ENCODE measurements at regions not wholly inside any gene's neighbourhood (a gene's known extent, or its start where the extent isn't known, plus 50 kb on each side); places are given as distances from the start of the nearest gene placed in this dataset.
A peak's percentile ranks its signal among the peaks of the same experiment; 100 is the strongest.
"Not testable (repeated sequence)": the region's sequence is repeated elsewhere in the genome, so short reads cannot be mapped to it uniquely, and the experiment has no call there.

DNA sequence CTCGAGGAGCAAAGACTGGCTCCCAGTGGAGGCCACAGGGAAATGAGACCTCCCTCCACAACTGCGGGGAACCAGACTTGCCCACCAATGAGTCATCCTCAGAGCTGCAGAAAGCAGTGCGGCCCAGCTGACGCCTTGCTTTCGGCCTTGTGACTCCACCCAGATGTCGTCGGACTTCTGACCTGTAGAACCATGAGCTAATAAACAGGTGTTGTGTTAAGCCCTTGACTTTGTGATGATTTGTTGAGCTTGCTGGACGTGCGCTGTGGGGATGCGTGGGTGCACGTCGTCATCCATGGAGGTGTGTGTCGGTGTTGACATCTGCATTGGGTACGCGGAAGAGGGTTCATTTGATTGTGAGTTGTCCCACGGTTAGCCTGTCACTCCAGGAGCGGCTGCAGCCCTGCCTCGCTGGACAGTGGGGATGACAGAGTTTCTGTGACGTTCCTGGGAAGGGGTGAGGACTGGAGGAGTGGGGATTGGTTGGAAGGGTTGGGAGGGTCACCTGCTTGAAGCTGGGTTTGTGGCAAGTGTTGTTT lies 154.1 kb downstream of the SH3BP4 start:
- DNase-seq (ENCODE audit: low read depth): peak; percentile 69

DNA sequence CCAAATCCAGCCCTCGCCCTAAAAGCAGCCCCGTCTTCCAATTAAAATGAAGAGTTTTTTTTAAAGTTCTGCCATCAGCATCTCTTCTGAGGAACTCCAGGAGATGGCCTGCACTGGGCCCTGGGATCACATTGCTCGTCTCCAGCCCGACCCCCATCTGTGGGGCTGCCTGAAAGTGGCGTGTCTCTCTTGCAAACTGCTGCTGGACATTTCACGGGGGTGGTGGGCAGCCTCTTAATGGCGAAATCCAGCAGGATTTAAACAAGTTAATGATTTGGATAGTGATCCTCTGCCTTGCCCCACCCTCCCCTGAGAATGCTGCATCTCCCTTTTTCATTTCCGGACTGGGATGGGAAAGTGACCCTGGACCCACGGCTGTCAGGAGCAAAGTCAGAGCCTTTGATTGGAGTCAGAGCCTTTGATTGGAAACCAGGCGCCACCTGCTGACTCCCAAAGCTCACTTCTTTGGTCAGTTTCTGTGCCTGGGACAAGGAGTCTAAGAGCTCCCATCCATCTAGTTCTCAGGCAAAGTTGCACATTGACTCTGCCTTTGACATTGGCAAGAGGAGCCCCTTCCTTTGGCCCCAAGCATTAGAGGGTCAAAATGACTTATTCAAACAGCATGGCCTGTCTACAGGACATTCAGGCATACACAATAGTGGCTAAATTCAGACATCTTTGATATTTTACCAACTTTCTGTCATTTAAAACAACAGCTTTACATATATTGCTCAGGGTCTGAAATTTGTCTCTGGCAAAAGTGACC lies 155.2 kb downstream of the SH3BP4 start:
- DNase-seq (ENCODE audit: low read depth): peak; percentile 82

DNA sequence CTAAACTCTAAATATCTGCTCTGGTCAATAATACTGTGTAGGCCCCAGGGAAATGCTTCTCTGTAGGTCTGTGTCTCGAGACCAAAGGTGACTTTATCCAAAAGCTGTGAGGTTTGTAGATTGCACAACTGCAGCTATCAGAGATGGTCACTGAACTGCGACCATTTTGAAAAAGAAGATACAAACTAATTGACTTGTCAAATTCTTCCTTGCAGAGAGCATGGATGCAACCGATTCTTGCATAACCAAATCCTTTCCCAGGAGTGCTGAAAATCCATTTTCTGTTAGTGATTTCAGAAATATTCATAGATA lies 155.8 kb downstream of the SH3BP4 start:
- no peak for DNase-seq (ENCODE audit: low read depth)

DNA sequence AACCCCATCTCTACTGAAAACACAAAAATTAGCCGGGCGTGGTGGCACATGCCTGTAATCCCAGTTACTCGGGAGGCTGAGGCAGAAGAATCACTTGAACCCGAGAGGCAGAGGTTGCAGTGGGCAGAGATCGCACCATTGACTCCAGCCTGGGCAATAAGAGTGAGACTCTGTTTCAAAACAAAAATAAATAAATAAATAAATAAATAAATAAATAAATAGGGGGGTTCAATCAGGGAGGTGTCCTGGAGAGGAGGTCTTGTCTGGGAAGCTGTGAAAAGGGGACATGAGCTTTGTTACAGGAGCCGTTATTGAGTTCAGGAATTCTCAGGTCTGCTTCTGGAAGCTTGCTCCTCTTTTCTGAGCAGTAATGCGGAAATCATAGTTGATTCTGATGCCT lies 157.7 kb downstream of the SH3BP4 start:
- DNase-seq (ENCODE audit: low read depth): not testable (repeated sequence)

DNA sequence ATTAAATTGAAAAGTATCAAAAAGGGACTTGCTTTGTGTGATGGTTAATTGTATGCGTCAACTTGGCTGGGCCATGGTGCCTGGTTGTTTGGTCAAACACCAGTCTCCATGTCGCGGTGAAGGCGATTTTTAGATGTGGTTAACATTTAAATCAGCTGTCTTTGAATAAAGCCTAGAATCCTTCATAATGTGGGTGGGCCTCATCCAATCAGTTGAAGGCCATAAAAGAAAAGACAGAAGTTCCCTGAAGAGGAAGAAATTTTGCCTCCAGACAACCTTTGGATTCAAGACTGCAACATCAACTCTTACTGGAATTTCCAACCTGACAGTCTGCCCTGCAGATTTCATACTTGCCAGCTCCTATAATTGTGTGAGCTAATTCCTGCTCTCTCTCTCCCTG lies 160.5 kb downstream of the SH3BP4 start:
- no peak for DNase-seq (ENCODE audit: low read depth)

DNA sequence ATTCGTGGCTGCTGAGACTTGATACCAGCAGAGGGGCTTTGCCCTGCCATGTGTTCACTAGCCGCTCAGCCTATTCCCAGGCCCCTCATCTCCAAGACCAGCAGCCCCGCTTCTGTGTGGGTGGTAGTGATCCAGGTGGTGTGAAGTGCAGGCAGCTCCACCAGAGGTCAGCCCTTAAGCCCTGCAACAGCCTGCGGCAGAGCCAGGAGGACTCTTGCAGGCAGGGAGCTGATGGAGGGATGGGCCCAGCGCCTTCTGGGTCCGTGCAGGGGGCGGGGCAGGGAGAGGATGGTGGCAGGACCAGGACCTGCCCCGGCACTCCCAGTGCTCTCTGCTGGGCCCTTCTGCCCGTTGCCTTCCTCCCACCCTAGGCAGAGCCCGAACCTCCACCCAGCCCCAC lies 162.0 kb downstream of the SH3BP4 start:
- no peak for DNase-seq (ENCODE audit: low read depth)

DNA sequence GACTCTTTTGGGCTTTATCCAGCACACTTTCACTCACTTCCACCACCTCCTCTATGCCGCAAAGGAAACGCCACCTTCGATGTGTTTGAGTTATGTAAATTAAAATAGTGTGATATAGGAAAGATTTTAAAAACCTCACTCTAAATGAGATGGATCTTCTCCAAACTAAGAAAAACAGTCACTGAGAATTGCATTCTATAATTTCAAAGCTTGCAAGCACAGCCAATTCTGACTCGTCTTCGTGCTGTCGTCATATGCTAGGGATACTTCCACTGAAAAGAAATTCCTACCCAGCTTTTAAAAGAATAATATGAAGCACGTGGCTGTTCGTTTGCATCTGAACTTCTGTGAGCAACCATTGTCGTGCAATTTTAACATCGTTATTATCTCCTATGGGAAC lies 162.5 kb downstream of the SH3BP4 start:
- DNase-seq (ENCODE audit: low read depth): no peak

DNA sequence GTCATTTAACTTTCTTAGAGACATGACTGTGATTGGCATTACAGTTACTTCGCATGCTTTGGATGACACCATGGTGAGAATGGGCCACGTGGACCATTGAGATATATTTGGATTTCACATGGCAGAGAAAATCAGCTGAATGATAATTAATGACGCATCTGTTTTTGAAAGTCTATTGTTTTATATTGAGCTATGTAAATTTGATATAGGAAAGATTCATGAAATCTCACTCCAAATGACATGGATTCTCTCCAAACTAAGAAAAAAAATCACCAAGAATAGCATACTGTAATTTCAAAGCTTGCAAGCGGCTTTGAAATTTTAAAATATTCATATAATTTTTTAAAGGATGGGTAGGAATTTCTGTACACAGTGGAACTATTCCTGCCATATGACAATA lies 163.7 kb downstream of the SH3BP4 start:
- DNase-seq (ENCODE audit: low read depth): no peak

DNA sequence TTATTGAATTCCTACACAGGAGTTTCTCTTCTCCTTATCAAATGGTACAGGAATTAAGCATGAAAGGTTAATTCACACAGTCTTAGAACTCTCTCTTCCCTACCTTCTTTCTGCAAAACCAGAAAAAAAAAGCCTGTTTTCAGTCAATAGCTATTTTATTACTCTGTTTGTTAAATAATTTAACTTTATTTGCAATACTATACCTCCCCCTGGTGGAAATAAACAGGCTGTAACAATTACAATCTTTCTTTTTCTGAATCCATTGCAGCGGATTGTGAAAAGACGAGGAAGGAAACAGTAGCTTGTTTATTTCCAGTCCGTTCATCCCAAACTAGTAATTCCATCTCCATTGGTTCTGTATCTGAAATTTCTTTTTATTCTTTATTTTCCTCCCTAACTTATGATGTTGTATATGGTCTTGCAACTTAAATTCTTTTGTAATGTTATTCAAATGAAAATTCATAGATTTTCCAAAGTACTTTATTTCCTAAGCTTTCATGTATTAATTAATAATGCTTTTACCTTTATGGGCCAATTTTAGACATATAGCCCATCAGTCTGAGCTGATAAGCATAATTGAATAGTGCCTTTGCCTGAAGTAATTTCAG lies 165.2 kb downstream of the SH3BP4 start:
- peak; percentile 68 for DNase-seq (ENCODE audit: low read depth)

DNA sequence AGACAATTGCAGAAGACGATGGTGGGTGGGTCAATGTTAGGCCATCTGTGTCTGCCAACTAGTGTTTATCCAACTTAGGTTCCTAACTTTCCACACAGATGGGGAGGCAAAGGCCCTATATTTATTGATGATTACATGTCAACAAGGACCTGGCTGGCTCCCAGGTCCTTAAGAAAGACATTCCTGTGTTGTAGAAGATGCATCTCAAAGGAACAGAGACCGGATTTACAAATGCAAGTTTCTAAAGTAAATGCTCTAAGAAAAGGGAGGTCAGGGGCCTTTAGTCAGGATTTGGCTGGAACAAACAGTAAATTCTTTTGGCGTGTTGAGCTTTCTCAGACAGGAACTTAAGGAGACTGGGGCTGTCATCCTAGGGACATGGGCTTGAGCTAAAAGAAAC lies 175.0 kb downstream of the SH3BP4 start:
- DNase-seq (ENCODE audit: low read depth): no peak

DNA sequence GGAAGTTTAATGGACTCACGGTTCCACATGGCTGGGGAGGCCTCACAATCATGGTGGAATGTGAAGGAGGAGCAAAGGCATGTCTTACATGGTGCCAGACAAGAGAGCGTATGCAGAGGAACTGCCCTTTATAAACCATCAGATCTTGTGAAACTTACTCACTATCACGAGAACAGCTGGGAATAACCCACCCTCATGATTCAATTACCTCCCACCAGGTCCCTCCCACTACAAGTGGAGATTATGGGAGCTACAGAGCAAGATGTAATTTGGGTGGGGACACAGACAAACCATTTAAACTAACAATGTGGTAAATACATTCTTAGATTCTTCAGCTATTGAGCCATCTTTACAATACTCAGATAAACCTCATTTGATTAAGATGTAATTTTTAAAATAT lies 176.1 kb downstream of the SH3BP4 start:
- no peak for DNase-seq (ENCODE audit: low read depth)

DNA sequence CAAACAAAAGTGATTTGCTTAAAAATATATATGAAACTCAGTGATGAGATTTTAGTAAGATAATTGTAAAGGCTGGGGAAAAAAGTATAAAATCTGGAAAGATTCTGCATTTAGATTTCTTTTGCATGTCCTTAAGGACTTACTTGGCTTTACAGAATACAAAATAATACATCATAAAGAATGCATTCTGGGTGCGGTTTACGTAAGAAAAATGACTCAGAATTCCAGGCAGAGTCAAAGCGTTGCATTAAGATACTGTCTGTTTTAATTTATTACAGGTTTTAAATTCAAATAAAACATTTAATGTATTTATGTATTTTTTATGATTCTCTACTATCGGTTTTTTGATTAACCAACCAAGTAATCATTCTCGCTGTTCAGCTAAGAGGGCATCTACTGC lies 178.0 kb downstream of the SH3BP4 start:
- no peak for DNase-seq (ENCODE audit: low read depth)

DNA sequence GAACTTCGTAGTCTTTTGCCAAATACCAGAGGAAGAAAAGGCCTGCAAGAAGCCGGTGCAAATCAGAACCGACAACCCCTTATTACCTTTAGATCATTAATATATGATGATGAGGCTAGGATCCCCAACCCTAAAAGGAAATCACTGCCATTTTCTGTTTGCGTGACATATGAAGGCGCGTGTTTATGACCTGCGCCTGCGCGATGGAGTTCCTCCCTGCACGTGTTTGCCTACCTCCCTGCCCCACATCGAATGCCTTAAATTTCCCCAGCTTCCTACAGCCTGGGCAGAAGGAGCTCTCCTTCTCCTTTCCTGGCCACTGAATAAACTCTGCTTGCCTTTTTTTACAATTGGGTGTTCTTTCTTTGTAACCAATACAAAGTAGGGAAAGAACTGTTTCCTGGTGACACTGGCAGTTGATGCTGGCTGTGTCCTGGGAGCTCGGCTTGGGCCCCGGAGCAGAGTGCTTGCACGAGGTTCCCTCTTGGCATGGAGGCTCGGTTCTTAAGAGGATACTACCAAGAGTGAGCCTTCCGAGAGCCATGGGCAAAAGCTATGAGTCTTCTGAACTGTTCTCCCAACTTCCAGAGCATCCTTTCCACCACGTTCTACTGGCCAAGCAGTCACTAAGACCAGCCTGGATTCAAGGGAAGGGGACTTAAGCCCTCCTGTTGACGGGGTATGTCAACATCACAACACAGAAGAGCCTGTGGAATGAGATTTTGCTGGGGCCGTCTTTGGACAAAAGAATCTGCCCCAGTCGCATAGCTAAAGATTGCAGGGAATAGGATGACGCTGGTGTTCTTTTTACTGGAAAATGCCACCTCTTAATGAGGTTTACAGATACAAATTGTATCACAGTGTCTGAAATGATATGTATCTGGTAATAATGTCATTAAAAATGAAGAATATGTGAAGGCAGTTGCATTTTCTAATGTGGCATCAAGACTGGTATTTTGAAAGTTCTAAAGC lies 179.8 kb downstream of the SH3BP4 start:
- no peak for DNase-seq (ENCODE audit: low read depth)

DNA sequence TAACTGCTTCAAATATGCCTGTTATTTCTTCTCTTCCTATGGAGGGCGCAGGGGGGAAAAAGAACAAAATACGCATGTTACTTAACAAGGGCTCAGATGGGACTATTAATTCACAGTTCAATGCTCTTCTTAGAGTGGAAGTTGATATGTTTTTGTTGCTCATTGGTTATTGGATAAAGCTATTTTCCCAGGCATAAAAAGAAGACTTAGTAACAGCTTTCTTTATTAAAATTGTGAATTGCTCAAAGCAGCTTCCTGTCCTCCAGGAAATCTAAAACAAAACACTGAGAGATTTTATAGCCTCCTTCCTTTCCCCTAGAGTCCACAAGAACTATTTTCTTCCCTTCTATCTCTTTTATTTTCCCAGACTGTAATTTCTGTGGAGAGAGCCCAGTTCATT lies 180.8 kb downstream of the SH3BP4 start:
- no peak for DNase-seq (ENCODE audit: low read depth)

DNA sequence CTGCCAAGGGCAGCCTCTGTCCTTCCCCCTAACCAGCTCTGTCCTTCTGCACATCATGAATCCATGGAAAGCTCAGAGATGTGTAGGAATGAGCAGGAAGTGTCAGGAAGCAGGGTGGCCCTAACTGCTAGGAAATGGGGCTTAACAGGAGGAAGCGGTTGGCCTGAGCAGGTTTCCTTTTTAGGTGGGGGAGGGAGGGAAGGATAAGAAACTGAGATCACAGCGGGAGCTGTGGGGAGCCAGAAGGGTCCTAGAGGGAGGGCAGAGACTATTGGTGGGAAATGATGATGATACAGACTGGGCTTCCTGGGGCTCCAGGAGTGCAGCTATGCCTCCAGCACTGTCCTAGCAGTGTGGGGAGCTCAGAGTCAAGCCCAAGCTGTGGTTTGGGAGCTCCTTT lies 182.0 kb downstream of the SH3BP4 start:
- DNase-seq (ENCODE audit: low read depth): no peak

DNA sequence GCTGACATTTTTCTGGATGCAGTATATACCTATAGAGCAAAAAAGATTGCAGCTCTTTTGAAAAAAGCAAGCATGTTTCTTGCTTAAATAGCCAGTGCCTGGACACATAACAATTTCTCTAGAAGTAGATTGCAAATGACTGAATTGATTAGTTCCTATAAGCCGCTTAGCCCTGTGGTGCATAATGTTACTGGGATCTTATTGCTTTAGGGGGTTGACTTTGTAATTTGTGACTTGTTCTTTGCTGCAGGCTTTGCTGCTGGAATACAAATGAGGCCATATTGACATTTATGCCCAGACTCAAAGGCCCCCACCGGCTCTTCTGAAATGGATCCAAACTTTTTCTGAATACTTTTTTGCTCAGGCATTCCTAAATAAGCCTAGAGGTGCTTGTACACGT lies 182.6 kb downstream of the SH3BP4 start:
- DNase-seq (ENCODE audit: low read depth): no peak

DNA sequence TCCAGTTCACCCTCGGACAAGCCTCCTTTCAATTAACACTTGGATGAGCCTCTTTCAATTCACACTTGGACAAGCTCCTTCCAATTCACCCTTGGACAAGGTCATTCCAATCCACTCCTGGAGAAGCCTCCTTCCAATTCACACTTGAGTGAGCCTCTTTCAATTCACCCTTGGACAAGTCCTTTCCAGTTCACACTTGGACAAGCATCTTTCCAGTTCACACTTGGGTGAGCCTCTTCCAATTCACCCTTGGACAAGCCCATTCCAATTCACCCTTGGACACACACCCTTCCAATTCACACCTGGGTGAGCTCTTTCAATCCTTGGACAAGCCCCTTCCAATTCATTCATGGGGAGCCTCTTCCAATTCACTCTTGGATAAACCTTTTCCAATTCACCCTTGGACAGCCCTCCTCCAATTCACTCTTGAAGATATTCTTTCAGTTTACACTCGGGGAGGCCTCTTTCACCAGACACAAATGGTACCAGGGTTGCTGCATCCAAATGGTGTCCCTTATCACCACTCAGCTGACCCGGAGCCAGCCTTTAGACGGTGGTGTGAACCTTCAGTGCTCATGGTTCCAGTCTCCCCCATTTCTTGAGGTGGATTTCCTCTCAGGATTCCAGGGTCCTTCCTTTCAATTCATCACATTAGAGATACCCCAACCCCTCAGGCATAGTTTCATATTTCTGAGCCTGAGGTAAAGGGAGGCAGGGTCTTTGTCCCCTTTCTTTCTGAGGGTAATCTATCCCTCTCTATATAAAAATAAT lies 183.6 kb downstream of the SH3BP4 start:
- DNase-seq (ENCODE audit: low read depth): no peak

DNA sequence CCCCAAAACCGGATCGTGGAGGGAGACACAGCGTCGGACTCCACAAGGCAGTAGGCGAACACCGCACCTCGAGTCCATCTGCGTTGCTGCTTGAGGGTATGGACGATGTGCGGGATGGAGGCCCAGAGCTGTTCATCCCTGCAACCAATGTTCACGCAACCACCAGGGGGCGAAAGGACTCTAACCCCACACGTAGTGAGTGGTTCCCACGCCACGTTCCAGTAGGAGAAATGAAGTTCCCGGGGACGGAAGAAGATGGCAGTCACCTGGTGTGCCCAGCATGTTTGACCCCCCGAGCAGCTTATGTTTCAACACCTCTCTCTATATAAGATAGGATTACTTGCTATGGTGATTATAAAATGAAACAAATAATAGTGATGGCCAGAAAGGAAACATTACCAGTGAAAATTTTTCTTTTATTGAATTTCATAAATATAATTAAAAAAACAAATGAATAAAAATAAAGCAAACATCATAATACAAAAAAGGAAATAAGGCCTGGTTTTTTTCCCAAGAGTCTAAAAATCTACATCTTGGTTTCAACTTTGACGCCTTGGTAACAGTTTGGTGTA lies 184.3 kb downstream of the SH3BP4 start:
- DNase-seq (ENCODE audit: low read depth): peak; percentile 82

DNA sequence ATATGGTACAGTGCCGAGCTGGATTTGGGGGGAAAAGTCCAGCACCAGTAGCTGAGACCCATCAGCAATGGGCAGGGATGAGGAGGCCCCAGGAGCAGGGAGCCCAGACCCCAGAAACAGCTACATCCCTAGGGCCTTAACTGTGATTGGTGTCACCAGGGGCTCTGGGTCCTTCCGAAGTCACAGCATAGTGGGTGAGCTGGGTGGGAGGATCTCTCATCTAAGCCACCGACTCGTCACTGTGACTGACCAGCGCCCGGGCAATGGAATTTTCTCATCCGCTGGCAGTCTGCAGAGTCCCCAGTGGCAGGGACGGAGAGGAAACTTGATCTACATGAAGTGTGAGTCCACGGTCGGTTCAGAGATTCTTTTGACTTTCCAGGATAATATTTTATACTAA lies 186.5 kb downstream of the SH3BP4 start:
- DNase-seq (ENCODE audit: low read depth): no peak

DNA sequence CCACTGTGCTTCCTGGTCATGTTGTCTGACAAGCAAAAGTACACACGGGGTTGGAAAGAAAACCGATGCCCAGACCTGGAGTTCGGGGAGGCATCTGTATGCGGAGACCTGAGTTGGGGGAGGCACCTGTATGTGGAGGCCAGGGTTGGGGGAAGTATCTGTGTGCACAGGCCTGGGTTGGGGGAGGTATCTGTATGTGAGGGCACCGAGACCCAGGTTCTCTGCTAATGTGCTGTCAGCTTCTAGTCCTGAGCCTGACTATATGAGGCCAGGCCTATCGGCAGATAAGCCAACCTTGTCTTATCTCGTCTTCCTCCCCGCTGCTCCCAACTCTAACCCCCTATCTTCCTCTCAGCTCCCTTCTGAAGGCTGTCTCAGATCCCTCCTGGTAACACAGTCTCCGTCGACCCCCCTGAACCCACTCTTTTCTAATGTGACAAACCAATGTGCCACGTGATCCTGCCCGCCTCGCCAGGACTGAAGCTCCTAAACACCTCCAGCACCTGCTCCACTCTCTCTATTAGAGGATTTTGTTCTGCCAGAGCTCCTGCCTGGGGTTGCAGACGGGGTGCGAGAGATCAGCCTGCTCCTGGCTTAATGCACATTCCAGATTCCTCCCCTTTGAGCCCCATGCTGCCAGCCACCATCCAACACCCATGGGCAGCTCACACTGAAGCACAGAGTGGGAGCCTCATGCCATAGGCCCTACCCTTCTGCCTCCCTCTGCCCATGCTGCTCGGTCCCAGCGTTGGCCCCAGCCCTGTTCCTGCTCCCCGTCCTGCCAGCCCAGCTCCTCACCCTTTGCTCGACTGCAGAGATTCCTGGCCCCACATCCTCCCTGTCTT lies 188.4 kb downstream of the SH3BP4 start:
- no peak for DNase-seq (ENCODE audit: low read depth)

DNA sequence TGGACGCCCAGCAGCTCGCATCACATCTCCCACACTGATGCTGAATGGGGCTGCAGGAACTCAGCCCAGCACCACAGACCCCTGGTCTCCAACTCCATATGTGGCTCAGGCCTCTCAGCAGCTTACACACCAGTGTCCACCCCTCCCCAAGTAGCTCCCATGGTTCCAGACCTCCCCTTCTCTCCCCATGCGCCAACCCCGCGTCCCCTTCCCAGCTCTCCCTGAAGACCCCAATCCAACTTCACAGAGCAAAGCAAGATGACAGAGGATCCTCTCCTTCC lies 188.9 kb downstream of the SH3BP4 start:
- no peak for DNase-seq (ENCODE audit: low read depth)

Data from RPMI7951 (cell line).